HG03432 (cell line): ENCODE measurements at regions not wholly inside any gene's neighbourhood (a gene's known extent, or its start where the extent isn't known, plus 50 kb on each side); places are given as distances from the start of the nearest gene placed in this dataset.
"Not testable (repeated sequence)": the region's sequence is repeated elsewhere in the genome, so short reads cannot be mapped to it uniquely, and the experiment has no call there.

ENCODE experiments used
- ATAC-seq: cut with Tn5 transposase; IDR thresholded peaks from one replicate; pipeline ENCODE4 v1.9.1; 2021; ENCODE audit warnings: mild to moderate bottlenecking, moderate library complexity; ENCODE audit not compliant: unreplicated experiment

GRCh38 chr4:125262502-125262901, 52.3 kb upstream of the FAT4 start:
- no peak for ATAC-seq

- no peak for ATAC-seq
Measured at GRCh38 chr4:125262079-125262478, 52.7 kb upstream of the FAT4 start.

GRCh38 chr4:125254106-125254505, 60.6 kb upstream of the FAT4 start:
- no peak for ATAC-seq

- ATAC-seq: no peak
Measured at GRCh38 chr4:125244848-125245450, 69.8 kb upstream of the FAT4 start.

- no peak for ATAC-seq
Measured at GRCh38 chr4:125243789-125244397, 70.9 kb upstream of the FAT4 start.

GRCh38 chr4:125235971-125236370, 78.8 kb upstream of the FAT4 start:
- ATAC-seq: no peak

GRCh38 chr4:125231661-125232060, 83.1 kb upstream of the FAT4 start:
- ATAC-seq: no peak

- no peak for ATAC-seq
Measured at GRCh38 chr4:125229596-125230058, 85.1 kb upstream of the FAT4 start.

GRCh38 chr4:125225806-125226205, 88.9 kb upstream of the FAT4 start:
- ATAC-seq: no peak

GRCh38 chr4:125200556-125200955, 114.2 kb upstream of the FAT4 start:
- ATAC-seq: no peak

- no peak for ATAC-seq
Measured at GRCh38 chr4:125198916-125199315, 115.8 kb upstream of the FAT4 start.

- not testable (repeated sequence) for ATAC-seq
Measured at GRCh38 chr4:125191874-125192459, 122.8 kb upstream of the FAT4 start.

- ATAC-seq: no peak
Measured at GRCh38 chr4:125191232-125191631, 123.5 kb upstream of the FAT4 start.

- ATAC-seq: no peak
Measured at GRCh38 chr4:125187226-125188176, 127.3 kb upstream of the FAT4 start.

- no peak for ATAC-seq
Measured at GRCh38 chr4:125184116-125184515, 130.6 kb upstream of the FAT4 start.

- ATAC-seq: no peak
Measured at GRCh38 chr4:125181804-125182203, 133.0 kb upstream of the FAT4 start.

- no peak for ATAC-seq
Measured at GRCh38 chr4:125179727-125180126, 135.0 kb upstream of the FAT4 start.

- ATAC-seq: no peak
Measured at GRCh38 chr4:125169192-125169591, 145.6 kb upstream of the FAT4 start.

GRCh38 chr4:125168531-125168930, 146.2 kb upstream of the FAT4 start:
- no peak for ATAC-seq

GRCh38 chr4:125166012-125166411, 148.7 kb upstream of the FAT4 start:
- not testable (repeated sequence) for ATAC-seq

- ATAC-seq: no peak
Measured at GRCh38 chr4:125159001-125159400, 155.8 kb upstream of the FAT4 start.
